Stimulated activated CD4-positive, alpha-beta T cell treated with anti-CD3 and anti-CD28 coated beads, TNF-alpha, amount 100 ng/mL, for 48 hours (primary cell): ENCODE measurements at regions not wholly inside any gene's neighbourhood (a gene's known extent, or its start where the extent isn't known, plus 50 kb on each side); places are given as distances from the start of the nearest gene placed in this dataset.

ENCODE experiments used
- DNase-seq, 3 donors: peaks; one replicate each; pipeline ENCODE4 v3.0.0-alpha.2; 2020; ENCODE audit warnings: low read depth in 3 of 3

- no peak for DNase-seq
Observed at GRCh38 chr12:90080616-90081015, 372.0 kb upstream of the ATP2B1 start.

GRCh38 chr12:90079529-90080210 lies 371.0 kb upstream of the ATP2B1 start:
- no peak for DNase-seq

- DNase-seq = no peak
Observed at GRCh38 chr12:90078344-90078743, 369.7 kb upstream of the ATP2B1 start.

GRCh38 chr12:90077756-90078155 lies 369.1 kb upstream of the ATP2B1 start:
- no peak for DNase-seq

- DNase-seq = no peak
Observed at GRCh38 chr12:90076851-90077319, 368.2 kb upstream of the ATP2B1 start.

- no peak for DNase-seq
Observed at GRCh38 chr12:90075685-90076084, 367.0 kb upstream of the ATP2B1 start.

GRCh38 chr12:90074086-90074485 lies 365.4 kb upstream of the ATP2B1 start:
- no peak for DNase-seq

GRCh38 chr12:90071996-90072395 lies 363.4 kb upstream of the ATP2B1 start:
- no peak for DNase-seq

- no peak for DNase-seq
Observed at GRCh38 chr12:90069711-90070110, 361.1 kb upstream of the ATP2B1 start.

- no peak for DNase-seq
Observed at GRCh38 chr12:90067791-90068190, 359.2 kb upstream of the ATP2B1 start.

GRCh38 chr12:90064852-90065801 lies 356.5 kb upstream of the ATP2B1 start:
- DNase-seq = no peak

GRCh38 chr12:90062799-90063198 lies 354.2 kb upstream of the ATP2B1 start:
- no peak for DNase-seq

- no peak for DNase-seq
Observed at GRCh38 chr12:90061809-90062208, 353.2 kb upstream of the ATP2B1 start.

GRCh38 chr12:90060031-90060430 lies 351.4 kb upstream of the ATP2B1 start:
- DNase-seq = no peak

GRCh38 chr12:90058704-90059103 lies 350.1 kb upstream of the ATP2B1 start:
- DNase-seq = no peak

GRCh38 chr12:90055071-90055470 lies 346.4 kb upstream of the ATP2B1 start:
- no peak for DNase-seq

- no peak for DNase-seq
Observed at GRCh38 chr12:90048918-90049317, 340.3 kb upstream of the ATP2B1 start.

- DNase-seq = no peak
Observed at GRCh38 chr12:90045559-90045958, 336.9 kb upstream of the ATP2B1 start.

- no peak for DNase-seq
Observed at GRCh38 chr12:90044069-90044468, 335.4 kb upstream of the ATP2B1 start.

- DNase-seq = no peak
Observed at GRCh38 chr12:90042920-90043641, 334.4 kb upstream of the ATP2B1 start.

- DNase-seq = no peak
Observed at GRCh38 chr12:90038289-90038688, 329.7 kb upstream of the ATP2B1 start.

- DNase-seq = no peak
Observed at GRCh38 chr12:90037740-90038139, 329.1 kb upstream of the ATP2B1 start.
